ENCODE measurements at regions not wholly inside any gene's neighbourhood (a gene's known extent, or its start where the extent isn't known, plus 50 kb on each side); places are given as distances from the start of the nearest gene placed in this dataset.
"Not testable (repeated sequence)": the region's sequence is repeated elsewhere in the genome, so short reads cannot be mapped to it uniquely, and the experiment has no call there.

DNA sequence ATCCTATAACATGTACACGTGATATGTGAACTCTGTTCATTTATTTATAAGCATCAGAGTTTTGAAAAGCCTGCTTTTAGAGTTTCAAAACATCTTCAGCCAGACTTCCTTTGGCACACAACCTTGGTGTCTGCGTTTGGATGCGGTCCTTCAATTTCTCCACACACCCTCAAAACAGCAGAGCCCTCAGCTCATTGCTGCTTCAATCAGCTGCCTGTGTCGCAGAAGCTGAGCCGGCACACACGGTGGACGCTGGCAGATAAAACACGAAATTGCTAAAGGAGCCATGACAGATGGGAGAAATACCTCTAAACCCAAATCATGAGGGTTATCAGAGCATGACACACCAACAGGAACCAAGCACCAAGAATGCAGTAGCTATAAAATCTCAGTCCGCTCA, 396.4 kb upstream of the AKR1E2 start:
- DNase-seq: no peak

DNA sequence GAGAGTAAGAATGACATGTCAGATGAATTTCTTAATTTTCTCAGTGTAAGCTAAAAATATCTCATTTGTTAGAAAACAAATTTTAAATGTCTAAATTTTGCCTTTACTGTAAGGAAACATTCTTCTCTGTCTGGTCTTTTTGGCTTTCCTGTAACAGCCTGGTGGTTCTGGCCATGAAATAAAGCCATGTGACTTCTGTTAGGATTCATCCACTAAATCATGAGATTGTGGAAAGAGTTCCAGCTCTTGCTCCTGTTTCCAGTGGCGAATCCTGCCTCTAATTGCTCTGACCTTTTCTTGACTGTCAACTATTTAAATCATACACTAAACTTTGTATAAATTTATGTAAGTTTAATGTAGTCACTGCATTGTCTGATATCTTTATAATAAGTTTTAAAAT, 398.5 kb upstream of the AKR1E2 start:
- DNase-seq: no peak

GRCh38 chr10:4426866-4427265, 399.1 kb upstream of the AKR1E2 start:
- DNase-seq: no peak

GRCh38 chr10:4409319-4409718, 416.7 kb upstream of the AKR1E2 start:
- no peak for DNase-seq

DNA sequence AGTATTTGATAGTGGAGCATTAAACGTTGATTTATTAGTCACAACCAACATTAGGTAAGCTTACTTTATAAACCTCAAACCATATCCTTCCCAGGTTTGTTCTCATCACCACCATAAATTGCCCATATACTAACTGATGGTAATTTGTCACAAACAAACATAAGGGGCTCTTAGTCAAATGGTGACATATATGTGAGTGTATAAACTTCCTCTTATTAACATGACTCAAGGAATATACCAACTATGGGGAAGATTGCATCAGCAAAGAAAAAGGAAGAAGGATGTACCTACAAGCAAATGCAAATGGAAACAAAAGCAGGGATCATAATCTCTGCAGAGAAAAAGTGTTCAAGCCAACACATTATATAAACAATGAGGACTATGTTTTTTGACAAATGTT, 418.2 kb upstream of the AKR1E2 start:
- no peak for DNase-seq

GRCh38 chr10:4405828-4406227, 420.2 kb upstream of the AKR1E2 start:
- DNase-seq: no peak

GRCh38 chr10:4403638-4404252, 422.3 kb upstream of the AKR1E2 start:
- DNase-seq: no peak

- not testable (repeated sequence) for DNase-seq
Observed at GRCh38 chr10:4401080-4401479, 424.9 kb upstream of the AKR1E2 start.

- DNase-seq: no peak
Observed at GRCh38 chr10:4399556-4399955, 426.5 kb upstream of the AKR1E2 start.

- no peak for DNase-seq
Observed at GRCh38 chr10:4398602-4399001, 427.4 kb upstream of the AKR1E2 start.

GRCh38 chr10:4397337-4397736, 428.7 kb upstream of the AKR1E2 start:
- no peak for DNase-seq

GRCh38 chr10:4396401-4397283, 429.4 kb upstream of the AKR1E2 start:
- no peak for DNase-seq

GRCh38 chr10:4395731-4396130, 430.3 kb upstream of the AKR1E2 start:
- DNase-seq: no peak

DNA sequence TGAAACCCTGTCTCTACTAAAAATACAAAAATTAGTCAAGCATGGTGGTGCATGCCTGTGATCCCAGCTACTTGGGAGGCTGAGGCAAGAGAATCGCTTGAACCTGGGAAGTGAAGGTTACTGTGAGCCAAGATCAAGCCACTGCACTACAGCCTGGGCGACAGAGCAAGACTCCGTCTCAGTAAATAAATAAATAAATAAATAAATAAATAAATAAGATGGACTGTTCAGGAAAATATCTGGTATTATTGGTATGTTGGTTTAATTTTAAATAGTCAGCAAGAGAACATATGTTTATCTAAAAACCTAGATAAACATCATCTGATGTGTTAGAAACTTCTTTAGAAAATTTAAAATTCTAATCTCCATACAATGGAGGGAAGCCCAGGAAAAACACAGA, 431.6 kb upstream of the AKR1E2 start:
- not testable (repeated sequence) for DNase-seq

DNA sequence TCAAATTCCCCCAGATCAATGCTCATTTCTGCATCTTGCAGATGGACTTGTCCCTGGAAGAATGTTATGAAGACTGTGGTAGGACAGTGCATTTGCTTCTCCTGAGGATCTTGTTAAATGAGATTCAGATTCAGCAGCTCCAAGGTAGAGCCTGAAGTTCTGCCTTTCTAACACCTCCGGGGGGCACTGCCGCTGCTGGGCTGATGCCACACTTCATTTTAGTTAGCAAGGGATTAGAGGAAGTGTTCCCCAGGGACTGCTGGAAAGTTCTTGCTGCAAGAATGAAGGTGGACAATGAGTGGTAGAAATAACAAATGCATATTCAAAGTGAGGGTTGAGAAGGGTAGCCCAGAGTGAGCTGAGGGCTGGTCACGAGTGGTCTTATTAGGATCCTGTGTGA, 434.3 kb upstream of the AKR1E2 start:
- no peak for DNase-seq

DNA sequence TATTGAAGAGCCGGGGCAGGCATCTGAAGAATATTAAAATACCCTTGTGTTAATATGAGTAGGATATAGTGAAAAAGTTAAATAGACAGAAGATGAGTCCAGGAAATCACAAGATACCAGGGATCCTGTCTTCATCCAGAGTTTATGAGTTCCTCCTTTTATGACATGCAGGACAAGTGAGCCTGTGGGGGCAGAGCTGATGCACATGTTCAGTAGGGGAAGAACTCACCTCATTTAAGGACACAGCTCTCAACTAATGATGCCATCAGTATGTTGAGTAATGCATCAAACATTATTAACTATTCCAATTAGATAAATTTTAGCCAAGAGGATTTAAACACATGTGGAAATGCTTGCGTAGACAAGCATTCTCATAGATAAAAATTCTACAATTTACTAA, 435.8 kb upstream of the AKR1E2 start:
- no peak for DNase-seq

GRCh38 chr10:4385231-4385870, 440.7 kb upstream of the AKR1E2 start:
- no peak for DNase-seq

- DNase-seq: no peak
Observed at GRCh38 chr10:4384245-4384644, 441.8 kb upstream of the AKR1E2 start.

DNA sequence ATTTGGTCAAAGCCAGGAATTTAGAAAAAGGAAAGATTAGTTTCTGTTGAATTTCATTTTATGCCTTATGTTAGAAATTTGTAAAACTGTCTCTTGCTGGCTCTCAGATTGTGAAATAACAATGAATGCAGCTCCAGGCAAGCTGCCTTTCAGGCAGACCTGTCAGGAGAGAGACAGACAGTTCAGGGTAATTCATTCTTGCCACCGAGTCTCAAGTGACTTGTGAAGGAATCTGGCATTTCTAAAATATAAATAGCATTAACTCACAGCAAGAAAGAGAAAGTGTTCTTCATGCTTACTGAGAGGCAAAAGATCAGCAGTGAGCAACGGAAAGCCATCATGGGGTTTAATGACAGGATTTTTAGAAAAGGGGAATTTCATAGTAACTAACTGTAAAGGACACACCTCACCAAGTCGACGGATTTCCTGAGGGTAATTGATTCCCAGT, 442.3 kb upstream of the AKR1E2 start:
- no peak for DNase-seq

GRCh38 chr10:4382811-4383210, 443.2 kb upstream of the AKR1E2 start:
- no peak for DNase-seq

GRCh38 chr10:4373612-4374011, 452.4 kb upstream of the AKR1E2 start:
- DNase-seq: no peak

GRCh38 chr10:4373098-4373497, 452.9 kb upstream of the AKR1E2 start:
- DNase-seq: no peak

GRCh38 chr10:4372601-4373000, 453.4 kb upstream of the AKR1E2 start:
- no peak for DNase-seq

GRCh38 chr10:4371691-4372295, 454.2 kb upstream of the AKR1E2 start:
- DNase-seq: no peak

Data from hematopoietic multipotent progenitor cell treated with erythropoietin and hydrocortisone succinate and interleukin-3 and kit ligand, for 8 days (in vitro differentiated cells).